HepG2 (cell line): ENCODE measurements at regions not wholly inside any gene's neighbourhood (a gene's known extent, or its start where the extent isn't known, plus 50 kb on each side); places are given as distances from the start of the nearest gene placed in this dataset.

Experiments
- FOXA1 ChIP-seq, 2 experiments: fragments of 450-650 bp in 1 of 2; sonication (generic) in 1 of 2; formaldehyde crosslinking in 1 of 2; IDR thresholded peaks; 2 replicates each; pipeline versions ENCODE4 v1.4.0 to v1.6.1; 2016 to 2020; ENCODE audit warnings: missing genetic modification reagents in 1 of 2
- JUNB ChIP-seq: sonication (generic); formaldehyde crosslinking; IDR thresholded peaks from 2 replicates; pipeline ENCODE4 v1.8.0; 2022; ENCODE audit warnings: missing genetic modification reagents, mild to moderate bottlenecking, borderline replicate concordance
- MEIS2 ChIP-seq: sonication (generic); formaldehyde crosslinking; IDR thresholded peaks from 2 replicates; pipeline ENCODE4 v1.9.0; 2021; ENCODE audit warnings: mild to moderate bottlenecking, missing genetic modification reagents
- NRL ChIP-seq: sonication (generic); formaldehyde crosslinking; IDR thresholded peaks from 2 replicates; pipeline ENCODE4 v1.5.0; 2020; ENCODE audit warnings: missing genetic modification reagents, mild to moderate bottlenecking, moderate library complexity, borderline replicate concordance
- SUZ12 ChIP-seq: fragments of 150-350 bp; IDR thresholded peaks from 2 replicates; pipeline ENCODE4 v1.6.1; 2014; ENCODE audit warnings: low read depth, low read length
- TFDP2 ChIP-seq: sonication (generic); formaldehyde crosslinking; IDR thresholded peaks from 2 replicates; pipeline ENCODE4 v1.4.0; 2020; ENCODE audit warnings: missing genetic modification reagents
- XRCC5 ChIP-seq: fragments of 200-400 bp; formaldehyde crosslinking; optimal IDR thresholded peaks from 2 replicates; pipeline ENCODE3; 2017; ENCODE audit warnings: mild to moderate bottlenecking, low read length
- ZBTB33 ChIP-seq: sonication (generic); formaldehyde crosslinking; IDR thresholded peaks from 2 replicates; pipeline ENCODE4 v1.4.0; 2020; ENCODE audit warnings: missing genetic modification reagents
- ZBTB38 ChIP-seq: sonication (generic); formaldehyde crosslinking; IDR thresholded peaks from 2 replicates; pipeline ENCODE4 v1.5.1; 2020; ENCODE audit warnings: mild to moderate bottlenecking, missing genetic modification reagents
- ZFY ChIP-seq: sonication (generic); formaldehyde crosslinking; IDR thresholded peaks from 2 replicates; pipeline ENCODE4 v1.4.0; 2020; ENCODE audit warnings: missing genetic modification reagents
- ZMAT3 ChIP-seq: sonication (generic); formaldehyde crosslinking; conservative IDR thresholded peaks from 2 replicates; pipeline ENCODE4 v1.7.0; 2021; ENCODE audit warnings: missing genetic modification reagents
- ZNF225 ChIP-seq: sonication (generic); formaldehyde crosslinking; IDR thresholded peaks from 2 replicates; pipeline ENCODE4 v1.4.0; 2020; ENCODE audit warnings: mild to moderate bottlenecking, missing genetic modification reagents
- ZNF230 ChIP-seq: sonication (generic); formaldehyde crosslinking; IDR thresholded peaks from 2 replicates; pipeline ENCODE4 v1.4.0; 2020; ENCODE audit warnings: mild to moderate bottlenecking, missing genetic modification reagents
- ZNF232 ChIP-seq: sonication (generic); formaldehyde crosslinking; IDR thresholded peaks from 2 replicates; pipeline ENCODE4 v1.4.0; 2020; ENCODE audit warnings: missing genetic modification reagents, borderline replicate concordance
- ZNF251 ChIP-seq: sonication (generic); formaldehyde crosslinking; IDR thresholded peaks from 2 replicates; pipeline ENCODE4 v1.9.0; 2021; ENCODE audit warnings: mild to moderate bottlenecking, missing genetic modification reagents
- ZNF281 ChIP-seq: sonication (generic); formaldehyde crosslinking; IDR thresholded peaks from 2 replicates; pipeline ENCODE4 v1.4.0; 2020; ENCODE audit warnings: missing genetic modification reagents, borderline replicate concordance
- ZNF710 ChIP-seq: sonication (generic); formaldehyde crosslinking; IDR thresholded peaks from 2 replicates; pipeline ENCODE4 v1.5.0; 2020; ENCODE audit warnings: mild to moderate bottlenecking, missing genetic modification reagents, borderline replicate concordance
- ZNF800 ChIP-seq: sonication (generic); formaldehyde crosslinking; IDR thresholded peaks from 2 replicates; pipeline ENCODE4 v1.4.0; 2020; ENCODE audit warnings: missing genetic modification reagents

GRCh38 chr6:169921853-169922824 lies 170.7 kb downstream of the ERMARD start (continued):
- TF ChIP-seq TFDP2 (CRISPR knock-in tag): no peak
- peak; percentile 54; the same call in 1 of the 2 replicates for TF ChIP-seq ZNF710
- no peak for TF ChIP-seq FOXA1 (IDR thresholded peaks at IDR 0.05)
- peak; percentile 33; the same call in 1 of the 2 replicates for TF ChIP-seq FOXA1 (CRISPR knock-in tag; IDR thresholded peaks at IDR 0.05)
- TF ChIP-seq ZBTB38 (CRISPR knock-in tag): 0 out of 2 replicates have a peak, but pooled peaks have one; percentile 21
- 0 out of 2 replicates have a peak, but pooled peaks have one; percentile 31 for TF ChIP-seq ZMAT3 (CRISPR knock-in tag)
- TF ChIP-seq MEIS2 (CRISPR knock-in tag): peak; percentile 42; the same call in 1 of the 2 replicates
- TF ChIP-seq ZNF230 (CRISPR knock-in tag): peak; percentile 60; the same call in 1 of the 2 replicates
- no peak for TF ChIP-seq ZNF800 (CRISPR knock-in tag)
- TF ChIP-seq ZFY (CRISPR knock-in tag): peak; percentile 58
- peak; percentile 19; the same call in 1 of the 2 replicates for TF ChIP-seq ZNF232
- peak; percentile 37; the same call in 1 of the 2 replicates for TF ChIP-seq NRL (CRISPR knock-in tag)
- no peak for TF ChIP-seq ZNF225 (CRISPR knock-in tag)
- TF ChIP-seq ZBTB33 (CRISPR knock-in tag): peak; percentile 17; the same call in 1 of the 2 replicates
- TF ChIP-seq ZNF251 (CRISPR knock-in tag): no peak
- peak; percentile 83; the same call in 1 of the 2 replicates for TF ChIP-seq ZNF281 (CRISPR knock-in tag)
- no peak for TF ChIP-seq SUZ12
- peak; percentile 52 for TF ChIP-seq XRCC5
- TF ChIP-seq JUNB: no peak
